Stimulated activated CD8-positive, alpha-beta memory T cell treated with anti-CD3 and anti-CD28 coated beads, Interleukin-7, amount 100 ng/mL, for 1 hour (primary cell): ENCODE measurements at regions not wholly inside any gene's neighbourhood (a gene's known extent, or its start where the extent isn't known, plus 50 kb on each side); places are given as distances from the start of the nearest gene placed in this dataset.

ENCODE experiments used
- DNase-seq, 2 donors: peaks; one replicate each; pipeline ENCODE4 v3.0.0-alpha.2; 2020; ENCODE audit warnings: low read depth in 2 of 2

DNA sequence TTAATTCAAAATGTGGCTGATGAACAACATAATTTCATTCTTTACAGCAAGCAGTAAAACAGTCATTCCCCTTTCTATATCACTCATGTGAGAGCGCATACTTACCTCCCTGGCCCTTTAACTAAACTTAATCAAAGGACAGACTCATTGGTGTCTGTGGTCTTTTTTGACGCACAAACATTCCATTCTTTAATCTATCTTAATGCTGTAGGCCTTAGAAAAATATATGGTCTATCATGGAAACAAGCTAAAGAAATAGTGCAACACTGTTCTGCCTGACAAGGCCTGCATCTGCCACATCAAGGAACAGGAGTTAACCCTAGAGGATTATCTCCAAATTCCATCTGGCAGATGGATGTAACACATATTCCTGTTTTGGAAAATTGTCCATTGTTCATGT lies 878.1 kb downstream of the NLGN4Y start:
- DNase-seq, result no peak

DNA sequence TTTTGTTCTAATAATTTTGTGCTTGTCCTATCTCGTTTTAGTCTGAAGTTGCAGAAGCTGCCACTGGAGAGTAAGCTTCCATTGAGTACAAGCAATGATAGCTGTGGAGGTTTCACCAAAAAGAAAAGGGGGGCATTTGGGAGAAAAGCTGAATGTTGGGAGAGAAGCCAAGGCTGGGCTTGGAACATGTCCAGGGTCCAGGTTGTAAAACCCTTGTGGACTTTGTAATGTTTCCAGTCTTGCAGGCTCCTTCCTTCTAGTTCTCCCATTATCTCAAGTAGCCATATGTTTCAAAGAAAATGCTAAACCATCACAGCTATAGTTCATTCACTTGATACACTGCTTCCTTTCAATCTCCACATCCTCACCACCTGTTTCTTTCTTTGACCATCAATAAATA lies 880.2 kb downstream of the NLGN4Y start:
- DNase-seq, result no peak

GRCh38 chrY:15415165-15415564 lies 890.8 kb downstream of the NLGN4Y start:
- no peak for DNase-seq

- DNase-seq, result no peak
Measured at GRCh38 chrY:15418613-15419012, 894.3 kb downstream of the NLGN4Y start.

DNA sequence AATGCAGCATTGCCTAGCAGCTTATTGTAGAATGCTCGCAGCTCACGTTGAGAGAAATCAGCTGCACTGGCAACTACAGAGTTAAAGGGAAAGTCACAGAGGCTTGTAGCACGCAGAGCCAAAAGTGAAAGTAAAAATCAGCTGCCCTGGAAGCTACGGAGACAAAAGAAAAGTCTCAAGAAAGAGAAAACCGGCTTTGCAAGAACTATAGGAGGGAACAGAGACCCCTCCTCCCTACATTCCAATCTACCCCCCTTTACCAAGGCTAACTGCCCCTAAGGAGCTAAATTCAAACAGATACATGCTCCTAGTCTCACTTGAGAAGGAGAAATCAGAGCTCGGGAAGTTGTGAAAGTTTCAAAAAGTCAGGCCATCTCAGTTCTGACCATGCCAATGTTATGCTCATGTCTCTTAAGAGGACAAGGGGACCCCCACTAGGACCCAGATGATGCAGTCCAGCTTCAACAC lies 900.4 kb downstream of the NLGN4Y start:
- DNase-seq, result no peak

- DNase-seq, result no peak
Measured at GRCh38 chrY:15440021-15440695, 915.8 kb downstream of the NLGN4Y start.

- no peak for DNase-seq
Measured at GRCh38 chrY:15440696-15441408, 916.5 kb downstream of the NLGN4Y start.

DNA sequence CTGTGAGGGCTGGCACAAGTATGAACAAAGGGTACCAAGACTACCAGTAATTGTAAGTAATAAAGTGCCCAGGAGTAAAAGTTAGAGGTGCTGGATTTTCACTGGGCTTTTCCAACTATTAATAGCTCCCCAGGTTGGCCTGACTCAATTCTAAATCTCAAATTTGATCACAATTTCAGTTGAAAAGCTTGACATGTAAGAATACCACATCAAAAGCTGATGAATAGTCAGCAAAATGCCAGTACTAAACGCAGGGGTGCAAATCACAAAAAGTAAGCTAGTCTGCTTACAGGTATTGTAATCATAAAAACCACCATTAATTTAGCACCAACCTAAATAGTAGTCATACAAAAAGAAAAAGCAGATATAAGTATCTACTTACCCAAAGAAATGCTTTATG lies 917.5 kb downstream of the NLGN4Y start:
- DNase-seq, result no peak

DNA sequence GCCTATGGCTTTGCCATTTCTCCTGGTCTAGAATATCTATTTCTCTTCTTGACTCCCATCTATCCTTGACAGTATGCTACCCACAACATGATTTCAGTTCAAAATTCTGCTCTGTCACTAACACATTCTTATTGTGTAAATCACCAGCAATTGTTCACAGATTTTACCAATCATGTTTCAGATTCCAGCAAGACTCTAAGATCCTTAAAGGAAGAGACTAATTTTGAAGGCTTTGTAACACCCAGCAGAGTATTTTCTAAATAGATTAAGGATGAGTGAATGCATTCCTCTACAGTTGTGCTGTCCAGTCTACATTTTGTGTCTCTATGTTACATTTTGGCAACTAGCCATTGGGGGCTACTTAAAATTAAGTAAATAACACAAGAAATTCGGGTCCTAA lies 921.5 kb downstream of the NLGN4Y start:
- no peak for DNase-seq

- DNase-seq, result no peak
Measured at GRCh38 chrY:15446861-15447260, 922.5 kb downstream of the NLGN4Y start.

DNA sequence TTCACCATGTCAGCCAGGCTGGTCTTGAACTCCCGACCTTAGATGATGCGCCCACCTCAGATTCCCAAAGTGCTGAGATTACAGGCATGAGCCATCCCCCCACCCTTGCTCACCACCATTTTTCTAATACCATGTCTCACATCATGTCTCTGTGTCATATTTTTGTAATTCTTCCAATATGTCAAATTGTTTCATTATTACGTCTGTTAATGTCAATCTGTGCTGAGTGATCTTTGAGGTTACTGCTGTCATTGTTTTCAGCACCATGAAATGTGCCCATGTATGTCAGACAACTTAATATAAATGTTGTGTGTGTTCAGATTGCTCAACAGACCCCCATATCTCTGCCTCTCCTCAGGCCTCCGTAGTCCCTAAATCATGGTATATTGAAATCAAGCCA lies 923.6 kb downstream of the NLGN4Y start:
- DNase-seq, result no peak

GRCh38 chrY:15455133-15455937 lies 931.0 kb downstream of the NLGN4Y start:
- DNase-seq, result no peak

GRCh38 chrY:15455980-15456469 lies 931.7 kb downstream of the NLGN4Y start:
- DNase-seq, result peak in 1 of 2 donors; percentile 42

GRCh38 chrY:15456491-15456890 lies 932.2 kb downstream of the NLGN4Y start:
- no peak for DNase-seq

GRCh38 chrY:15457682-15458081 lies 933.4 kb downstream of the NLGN4Y start:
- DNase-seq, result no peak

DNA sequence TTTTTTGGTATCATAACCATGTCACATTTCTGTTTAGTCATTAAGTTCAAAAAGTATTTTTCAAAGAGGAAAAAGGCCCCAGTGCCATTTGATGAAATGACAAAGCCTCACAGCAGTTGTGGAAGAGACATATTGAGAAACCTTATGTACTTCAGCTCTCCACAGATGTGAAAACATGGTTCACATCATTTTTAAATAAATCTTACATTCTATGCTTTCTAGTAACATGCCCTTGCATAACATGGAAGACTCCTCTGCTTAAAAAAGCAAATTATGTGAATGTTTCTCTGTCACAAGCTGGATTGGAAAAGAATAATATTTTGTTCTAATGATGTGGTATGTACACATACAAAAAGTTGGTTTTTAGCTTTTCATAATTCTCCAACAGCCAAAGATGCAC lies 934.1 kb downstream of the NLGN4Y start:
- no peak for DNase-seq

GRCh38 chrY:15465880-15466279 lies 941.6 kb downstream of the NLGN4Y start:
- no peak for DNase-seq

DNA sequence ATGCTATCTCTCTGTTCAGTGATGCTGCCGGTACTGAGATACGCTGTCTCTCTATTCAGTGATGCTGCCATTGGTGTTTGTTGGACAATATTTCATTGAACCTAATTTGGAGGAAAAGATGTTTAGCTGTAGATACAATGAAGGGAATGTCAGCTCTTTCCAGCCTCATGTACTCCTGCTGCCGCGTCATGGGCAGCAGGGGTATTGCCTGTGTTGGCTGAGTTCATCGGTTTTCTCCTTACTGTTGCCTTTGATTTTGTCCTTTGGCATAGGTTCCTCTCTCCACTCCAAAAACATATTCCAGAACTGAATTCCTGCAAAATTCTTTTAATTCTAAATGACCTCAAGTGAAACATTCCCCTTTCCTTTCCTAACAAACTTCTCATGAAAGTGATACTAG lies 942.6 kb downstream of the NLGN4Y start:
- DNase-seq, result no peak

GRCh38 chrY:15468091-15468490 lies 943.8 kb downstream of the NLGN4Y start:
- DNase-seq, result no peak

DNA sequence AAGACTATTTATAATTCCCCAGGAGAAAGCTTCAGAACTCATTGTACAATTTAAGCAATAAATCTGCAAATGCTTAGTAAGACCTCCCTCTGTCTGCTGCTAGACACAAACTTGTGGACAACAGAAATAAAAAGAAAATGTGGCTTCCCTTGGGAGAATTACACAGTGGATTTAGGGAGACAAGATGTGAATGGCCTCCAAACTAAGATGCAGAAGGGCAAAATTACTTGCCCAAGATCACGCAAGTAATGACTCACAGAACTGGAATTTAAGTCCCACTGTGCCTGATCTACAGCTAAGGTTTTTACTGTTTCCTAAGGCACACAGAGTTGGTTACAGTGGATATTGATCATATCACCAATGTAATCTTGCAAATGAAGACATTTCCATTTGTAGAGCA lies 947.0 kb downstream of the NLGN4Y start:
- no peak for DNase-seq

DNA sequence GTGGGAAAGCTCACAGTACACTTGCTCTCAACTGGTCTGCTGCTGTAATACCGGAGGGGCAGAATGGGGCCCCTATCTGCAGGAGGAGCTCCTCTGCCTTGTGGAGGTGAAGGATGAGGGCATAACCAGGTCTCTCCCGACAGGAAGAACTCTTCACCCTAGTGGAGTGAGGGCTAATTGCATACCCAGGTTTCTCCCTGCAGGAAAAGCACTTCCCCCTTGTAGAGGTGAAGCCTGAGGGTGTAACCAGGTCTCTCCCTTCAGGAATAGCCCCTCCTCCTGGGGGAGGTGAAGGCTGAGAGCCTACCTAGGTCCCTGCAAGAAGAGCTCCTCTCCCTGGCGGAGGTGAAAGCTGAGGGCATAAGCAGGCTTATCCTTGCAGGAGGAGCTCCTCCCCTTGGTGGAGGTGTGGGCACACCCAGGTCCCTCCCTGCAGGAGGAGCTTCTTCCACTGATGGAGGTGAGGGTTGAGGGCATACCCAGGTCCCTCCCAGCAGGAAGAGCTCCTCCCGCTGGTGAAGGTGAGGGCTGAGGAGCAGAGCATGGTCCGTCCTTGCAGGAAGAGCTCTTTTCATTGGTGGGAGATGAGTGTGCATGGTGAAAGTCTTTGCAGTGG lies 954.1 kb downstream of the NLGN4Y start:
- no peak for DNase-seq

GRCh38 chrY:15500536-15500935 lies 976.2 kb downstream of the NLGN4Y start:
- no peak for DNase-seq
